Spinal cord (tissue), 9 donors: ENCODE measurements at regions not wholly inside any gene's neighbourhood (a gene's known extent, or its start where the extent isn't known, plus 50 kb on each side); places are given as distances from the start of the nearest gene placed in this dataset.

Experiments
- DNase-seq, 6 donors: peaks; one replicate each; pipeline versions ENCODE4 v3.0.0 to v3.0.0-alpha.2; 2013 to 2015; ENCODE audit warnings: low spot score in 6 of 6, low read depth in 4 of 6
- H3K27ac ChIP-seq: one replicate; pipeline ENCODE4 v1.5.1; 2013; ENCODE audit warnings: low read depth, low read length, control low read depth
- H3K27me3 ChIP-seq: one replicate; pipeline ENCODE4 v1.6.1; 2013; ENCODE audit warnings: low read length; ENCODE audit not compliant: control insufficient read depth, insufficient read depth
- H3K36me3 ChIP-seq: one replicate; pipeline ENCODE4 v1.6.1; 2013; ENCODE audit warnings: low read length; ENCODE audit not compliant: control insufficient read depth, insufficient read depth
- H3K4me1 ChIP-seq: one replicate; pipeline ENCODE4 v1.6.1; 2013; ENCODE audit warnings: low read length; ENCODE audit not compliant: control insufficient read depth, insufficient read depth
- H3K4me3 ChIP-seq: one replicate; pipeline ENCODE4 v1.5.1; 2013; ENCODE audit warnings: low read depth, low read length, control low read depth
- H3K9me3 ChIP-seq: one replicate; pipeline ENCODE4 v1.6.1; 2013; ENCODE audit warnings: low read length; ENCODE audit not compliant: control insufficient read depth, insufficient read depth
- WGBS: methylation state at CpG from one replicate; pipeline ENCODE4 v1.1.5; 2013; ENCODE audit warnings: missing lambda C conversion rate; ENCODE audit not compliant: insufficient coverage; 5-methylcytosine and 5-hydroxymethylcytosine counted together
- donor health status: healthy.

DNA sequence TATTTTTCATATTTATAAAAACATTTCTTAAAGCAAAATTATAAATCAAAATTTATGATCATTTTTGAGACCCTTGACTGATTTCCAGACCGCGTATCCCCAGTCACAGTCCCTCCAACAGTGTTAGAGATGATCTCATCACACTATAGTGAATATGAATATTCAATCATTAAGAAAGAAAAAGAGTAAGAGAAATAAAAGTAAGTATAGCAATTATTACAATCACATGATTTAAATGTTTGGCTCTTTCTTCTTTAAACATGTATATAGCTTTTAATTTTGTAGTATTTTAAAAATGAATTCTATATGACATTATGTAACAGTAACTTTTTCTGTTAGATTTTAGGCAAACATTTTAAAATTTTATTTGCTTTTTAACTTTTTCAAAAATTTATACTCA is 438.3 kb downstream of the RFPL4B start:
- WGBS = no CpG with 5 or more reads among the region's 2 CpGs
- no peak overlapping the region for H3K27ac ChIP-seq
- no peak for DNase-seq
- no peaks in the 10 kb centered on the region for H3K36me3 ChIP-seq
- no peaks in the 10 kb centered on the region for H3K4me1 ChIP-seq
- no peak overlapping the region for H3K4me3 ChIP-seq
- H3K27me3 ChIP-seq = no peaks in the 10 kb centered on the region
- H3K9me3 ChIP-seq = no peaks in the 10 kb centered on the region

DNA sequence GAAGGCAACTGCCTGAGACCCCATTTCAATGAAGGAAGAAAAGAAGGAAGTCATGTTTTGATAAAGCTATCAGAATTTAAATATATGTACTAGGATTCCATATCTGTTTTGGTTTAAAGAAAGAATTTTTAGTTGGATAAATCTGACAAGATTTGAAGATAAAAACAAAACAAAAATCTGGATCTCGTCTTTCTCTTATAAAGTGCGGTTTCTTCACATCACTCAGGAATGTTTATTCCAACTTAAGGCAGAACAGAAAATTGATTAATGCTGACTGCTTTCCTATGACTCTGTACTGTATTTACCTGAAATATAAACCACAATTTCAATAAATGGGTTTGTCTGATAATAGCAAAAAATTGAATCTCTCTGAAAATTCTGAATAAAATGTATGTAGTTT is 439.7 kb downstream of the RFPL4B start:
- WGBS = no CpG with 5 or more reads among the region's 2 CpGs
- H3K4me1 ChIP-seq = no peaks in the 10 kb centered on the region

GRCh38 chr6:112787371-112787770 is 440.2 kb downstream of the RFPL4B start:
- no peak for DNase-seq
- H3K36me3 ChIP-seq = no peaks in the 10 kb centered on the region
- H3K27me3 ChIP-seq = no peaks in the 10 kb centered on the region
- no peaks in the 10 kb centered on the region for H3K4me1 ChIP-seq
- no peaks in the 10 kb centered on the region for H3K9me3 ChIP-seq
- H3K27ac ChIP-seq = no peak overlapping the region
- H3K4me3 ChIP-seq = no peak overlapping the region
- 100% methylated on average over 3 of the region's 6 CpGs for WGBS

More for the DNA sequence above, 439.7 kb downstream of the RFPL4B start:
- no peaks in the 10 kb centered on the region for H3K9me3 ChIP-seq
- no peaks in the 10 kb centered on the region for H3K36me3 ChIP-seq
- H3K4me3 ChIP-seq = no peak overlapping the region
- DNase-seq = no peak
- H3K27ac ChIP-seq = no peak overlapping the region
- no peaks in the 10 kb centered on the region for H3K27me3 ChIP-seq

DNA sequence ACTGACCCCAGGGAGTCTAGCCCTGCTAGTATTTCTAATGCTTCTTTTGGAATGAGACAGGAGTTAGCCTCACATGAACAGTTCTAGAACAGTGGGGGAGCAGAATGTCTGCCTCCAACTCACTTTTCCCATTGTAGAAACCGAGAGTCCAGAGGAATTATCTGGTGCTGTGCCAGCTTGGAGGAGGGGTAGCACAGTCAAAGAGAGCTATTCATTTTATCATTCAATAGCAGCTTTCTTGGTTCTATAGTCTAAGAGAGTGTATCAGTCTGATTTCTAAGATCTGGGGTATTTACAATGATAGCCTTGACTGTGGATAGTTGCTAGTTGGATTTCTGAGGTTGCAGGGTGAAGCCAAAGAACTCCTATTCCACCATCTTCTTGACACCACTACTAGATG is 448.2 kb downstream of the RFPL4B start:
- DNase-seq = peak in 1 of 6 donors; percentile 36
- Histone ChIP-seq H3K27ac (no peak overlapping the region), H3K9me3 (peaks cover 3% of the 10 kb centered on the region), H3K27me3 (no peaks in the 10 kb centered on the region), H3K4me1 (no peaks in the 10 kb centered on the region), H3K36me3 (no peaks in the 10 kb centered on the region), H3K4me3 (no peak overlapping the region)
- WGBS = no CpG with 5 or more reads among the region's 1 CpG

DNA sequence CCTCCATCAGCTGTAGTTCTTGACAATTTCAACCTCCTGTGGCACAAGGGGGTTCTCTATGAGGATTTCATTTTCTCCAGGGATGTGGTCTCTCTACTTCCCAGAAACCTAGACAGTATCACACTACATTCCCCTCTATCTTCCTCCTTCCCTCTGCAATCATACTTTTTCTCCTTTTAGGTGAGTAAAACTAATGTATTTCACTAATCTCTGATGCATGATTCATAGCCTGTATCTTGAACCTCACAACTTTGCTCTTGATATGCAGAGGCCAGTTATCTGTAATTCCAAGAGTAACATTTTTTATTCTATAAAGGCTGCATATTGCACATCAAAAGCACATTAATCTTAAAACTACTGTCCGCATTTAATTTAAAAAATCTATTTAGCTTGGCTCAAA is 449.6 kb downstream of the RFPL4B start:
- no peaks in the 10 kb centered on the region for H3K27me3 ChIP-seq
- DNase-seq = no peak
- H3K27ac ChIP-seq = no peak overlapping the region
- no peaks in the 10 kb centered on the region for H3K4me1 ChIP-seq
- H3K36me3 ChIP-seq = no peaks in the 10 kb centered on the region
- H3K4me3 ChIP-seq = no peak overlapping the region
- WGBS = no CpG with 5 or more reads among the region's 1 CpG
- H3K9me3 ChIP-seq = peaks cover 3% of the 10 kb centered on the region

DNA sequence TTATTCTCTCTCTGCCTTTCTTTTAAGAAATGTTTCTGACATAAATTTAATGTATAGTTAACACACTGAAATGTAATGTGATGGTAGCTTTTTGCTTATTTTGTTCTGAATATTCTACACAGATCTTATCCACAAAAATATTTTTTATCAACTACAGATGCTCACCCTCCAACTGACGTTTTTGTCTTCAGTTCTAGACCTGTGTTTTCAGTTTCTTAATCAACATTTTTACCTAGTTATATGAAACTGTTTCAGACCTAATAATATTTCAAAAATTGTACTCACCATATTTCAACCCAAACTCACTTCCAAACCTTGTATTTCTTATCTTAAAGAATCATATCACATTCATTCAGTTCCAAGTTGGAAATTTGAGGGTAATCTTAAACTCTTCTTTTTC is 452.8 kb downstream of the RFPL4B start:
- DNase-seq = no peak
- Histone ChIP-seq H3K27me3 (no peaks in the 10 kb centered on the region), H3K4me1 (no peaks in the 10 kb centered on the region), H3K9me3 (no peaks in the 10 kb centered on the region), H3K36me3 (no peaks in the 10 kb centered on the region), H3K27ac (no peak overlapping the region), H3K4me3 (no peak overlapping the region)
- WGBS = no CpG with 5 or more reads among the region's 1 CpG

- Histone ChIP-seq H3K27ac (no peak overlapping the region), H3K27me3 (no peaks in the 10 kb centered on the region), H3K4me1 (no peaks in the 10 kb centered on the region), H3K4me3 (no peak overlapping the region), H3K36me3 (no peaks in the 10 kb centered on the region), H3K9me3 (no peaks in the 10 kb centered on the region)
- WGBS = no CpG with 5 or more reads among the region's 1 CpG
- DNase-seq = no peak
These were observed 453.3 kb downstream of the RFPL4B start for GRCh38 chr6:112800439-112800838.

DNA sequence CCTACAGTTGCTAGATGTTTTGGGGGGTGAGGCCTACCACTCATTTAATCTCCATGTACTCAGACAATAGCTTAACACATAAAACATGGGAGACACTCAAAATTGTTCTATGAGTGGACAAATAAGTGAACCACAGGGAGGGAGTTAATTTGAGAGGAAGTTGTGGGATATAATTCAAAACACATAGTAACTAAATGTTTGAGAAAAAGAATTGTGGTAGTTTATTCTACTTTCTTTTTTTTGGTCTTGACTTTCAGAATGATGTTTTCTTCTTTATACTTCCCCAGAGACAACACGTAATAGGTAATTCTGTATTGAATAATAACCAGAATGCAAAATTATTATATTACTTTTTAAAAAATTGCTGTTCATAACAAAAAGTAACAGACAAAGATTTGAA is 453.8 kb downstream of the RFPL4B start:
- Histone ChIP-seq H3K36me3 (no peaks in the 10 kb centered on the region), H3K27ac (no peak overlapping the region), H3K9me3 (no peaks in the 10 kb centered on the region), H3K4me1 (no peaks in the 10 kb centered on the region), H3K4me3 (no peak overlapping the region), H3K27me3 (no peaks in the 10 kb centered on the region)
- no peak for DNase-seq
- WGBS = no CpG with 5 or more reads among the region's 1 CpG

DNA sequence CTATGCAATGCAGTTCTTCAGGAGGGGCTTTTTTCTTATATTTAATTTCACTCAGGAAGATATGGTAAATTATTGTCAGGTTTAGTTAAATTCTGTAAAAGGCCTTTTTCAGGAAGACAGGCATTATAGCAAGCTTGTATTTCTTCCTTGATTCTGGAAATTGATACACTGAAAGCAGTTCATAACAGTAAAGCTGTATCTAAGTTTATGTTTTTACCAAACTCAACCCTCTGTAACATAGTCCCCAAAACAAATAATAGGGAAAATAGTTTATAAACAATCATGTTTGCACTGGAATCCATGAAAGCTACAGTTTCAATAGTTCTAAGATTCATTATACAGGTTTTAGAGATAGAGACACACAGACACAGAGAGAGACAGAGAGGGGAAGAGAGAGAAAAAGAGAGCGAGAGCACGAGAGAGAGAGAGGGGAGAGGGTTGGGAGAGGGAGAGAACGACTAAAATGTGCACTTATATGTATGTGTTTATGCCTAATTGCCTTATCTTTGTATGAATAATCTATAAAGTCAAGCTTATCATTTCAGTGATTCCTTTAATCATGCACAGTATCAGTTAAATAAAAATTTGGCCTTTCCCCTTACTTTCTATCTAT is 454.4 kb downstream of the RFPL4B start:
- H3K4me1 ChIP-seq = no peaks in the 10 kb centered on the region
- no peaks in the 10 kb centered on the region for H3K27me3 ChIP-seq
- H3K36me3 ChIP-seq = no peaks in the 10 kb centered on the region
- WGBS = 67% methylated on average over 2 of the region's 3 CpGs
- no peak overlapping the region for H3K4me3 ChIP-seq
- peak overlapping the region; percentile 65 for H3K27ac ChIP-seq
- DNase-seq = no peak
- H3K9me3 ChIP-seq = no peaks in the 10 kb centered on the region

DNA sequence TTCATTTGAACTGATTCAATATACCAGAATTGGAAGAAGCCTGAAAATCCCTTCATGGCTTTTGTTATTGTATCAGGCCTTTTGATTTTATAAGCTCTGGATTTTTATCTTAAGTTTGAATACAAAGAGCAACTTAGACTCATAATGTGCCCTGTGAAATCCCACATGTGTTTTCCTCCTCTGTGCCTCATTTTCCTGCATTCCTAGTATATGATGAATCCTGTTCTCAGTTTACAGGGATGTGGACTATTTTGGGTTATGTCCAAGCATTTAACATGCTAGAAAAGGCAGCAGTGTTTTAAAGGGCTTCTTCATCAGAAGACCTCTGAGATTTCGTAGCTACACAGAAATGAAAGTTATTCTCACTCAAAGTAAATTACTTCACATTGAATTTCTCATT is 455.0 kb downstream of the RFPL4B start:
- DNase-seq = peak in 1 of 6 donors; percentile 29
- Histone ChIP-seq H3K27me3 (no peaks in the 10 kb centered on the region), H3K9me3 (no peaks in the 10 kb centered on the region), H3K27ac (peak overlapping the region; percentile 65), H3K4me3 (no peak overlapping the region), H3K36me3 (no peaks in the 10 kb centered on the region), H3K4me1 (no peaks in the 10 kb centered on the region)
- WGBS = no CpG with 5 or more reads among the region's 1 CpG
